Left cardiac atrium (tissue), 4 donors: ENCODE measurements at regions not wholly inside any gene's neighbourhood (a gene's known extent, or its start where the extent isn't known, plus 50 kb on each side); places are given as distances from the start of the nearest gene placed in this dataset.
A peak's percentile ranks its signal among the peaks of the same experiment; 100 is the strongest.
"Not testable (repeated sequence)": the region's sequence is repeated elsewhere in the genome, so short reads cannot be mapped to it uniquely, and the experiment has no call there.

Source experiments
- ATAC-seq, 2 donors: fragments of 200-7000 bp; cut with Tn5 transposase; one replicate each; pipeline ENCODE4 v1.9.1; 2020; ENCODE audit warnings: mild to moderate bottlenecking in 2 of 2, moderate library complexity in 2 of 2
- DNase-seq: peaks from one replicate; pipeline ENCODE4 v3.0.0-alpha.2; 2020
- intact Hi-C, 2 donors: fragments of 100-400 bp; cut with DNase I; formaldehyde crosslinking; loops; one replicate each; pipeline versions ENCODE4 v1.14.1 to v1.15.1; 2022 to 2023
- donor health status: DM: no; HTN: yes; CAD: no.
- donor health status: DM: no; HTN: yes; CAD: no; lungs with severe emphysema.
- donor health status: DM: yes; HTN: yes; CAD: no.
- donor health status: Dilated cardiomyopathy.

DNA sequence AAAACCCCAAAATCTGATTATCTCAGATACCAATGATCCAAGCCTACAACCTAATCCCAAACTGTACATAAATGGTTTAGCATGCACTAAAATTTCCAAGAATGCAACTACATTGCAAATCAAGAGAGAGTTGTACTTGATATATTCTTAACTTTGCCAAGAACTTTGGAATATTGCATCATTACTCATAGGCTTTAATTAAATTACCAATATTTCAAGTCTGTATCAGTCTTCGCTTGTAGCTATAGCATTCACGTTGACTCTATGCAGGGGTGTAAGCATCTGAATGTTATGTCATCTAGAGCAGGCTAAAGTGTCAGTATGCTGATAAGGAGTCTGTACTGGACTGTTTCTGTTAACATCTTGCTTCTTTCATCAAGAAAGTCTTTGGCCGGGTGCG is 56.3 kb downstream of the FOXI3 start:
- ATAC-seq (no peak), DNase-seq (no peak)
- intact Hi-C loops: no loop called here

DNA sequence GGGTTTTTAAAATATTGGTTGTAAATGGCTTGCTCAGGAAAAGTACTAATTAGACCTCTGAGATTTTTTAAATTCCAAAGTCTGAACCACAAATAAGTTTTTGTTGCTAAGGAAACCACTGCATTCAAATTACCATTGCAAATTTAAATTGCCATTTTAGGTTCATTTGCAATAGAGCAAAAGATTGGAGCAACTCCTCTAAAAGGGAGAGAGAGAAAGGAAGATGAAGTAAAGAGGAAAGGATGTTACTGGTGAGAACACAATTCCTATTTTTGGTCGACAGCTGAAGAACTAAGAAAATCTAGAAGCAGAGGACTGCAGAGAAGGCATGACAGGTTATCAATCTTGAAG is 74.9 kb downstream of the FOXI3 start:
- DNase-seq (no peak), ATAC-seq (no peak)
- intact Hi-C loops: no loop called here

DNA sequence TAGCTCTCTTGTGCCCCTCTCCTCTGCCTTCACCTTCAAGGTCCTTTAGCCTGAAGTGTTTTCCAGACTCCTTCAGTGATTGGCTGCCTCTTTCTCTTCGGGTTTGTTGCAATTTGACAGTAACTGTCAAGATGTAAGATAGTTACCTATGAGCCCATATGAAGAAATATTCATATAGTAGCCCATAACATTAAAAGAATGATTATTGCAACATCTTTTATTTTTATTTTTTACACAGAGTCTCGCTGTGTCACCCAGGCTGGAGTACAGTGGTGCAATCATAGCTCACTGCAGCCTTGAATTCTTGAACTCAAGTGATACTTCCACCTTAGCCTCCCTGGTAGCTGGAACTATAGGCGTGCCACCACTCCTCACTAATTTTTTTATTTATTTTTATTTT is 80.5 kb downstream of the FOXI3 start:
- intact Hi-C loops: no loop called here
- ATAC-seq: no peak
- DNase-seq: no peak

DNA sequence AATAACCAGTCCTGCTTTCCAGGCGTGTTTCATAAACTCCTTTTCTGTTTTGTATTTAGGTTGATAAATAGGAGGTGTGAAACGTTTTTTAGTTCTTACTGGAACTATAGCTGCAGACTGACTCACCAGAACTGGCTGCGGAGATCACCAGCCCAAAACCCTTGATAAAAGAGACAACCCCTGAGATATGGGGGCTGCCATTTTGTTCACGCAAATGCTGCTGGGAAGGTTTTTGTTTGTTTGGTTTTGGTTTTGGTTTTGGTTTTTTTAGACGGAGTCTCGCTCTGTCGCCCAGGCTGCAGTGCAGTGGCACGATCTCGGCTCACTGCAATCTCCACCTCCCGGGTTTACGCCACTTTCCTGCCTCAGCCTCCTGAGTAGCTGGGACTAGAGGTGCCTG is 87.1 kb downstream of the FOXI3 start:
- ATAC-seq, intact Hi-C loops, DNase-seq: not testable (repeated sequence)

DNA sequence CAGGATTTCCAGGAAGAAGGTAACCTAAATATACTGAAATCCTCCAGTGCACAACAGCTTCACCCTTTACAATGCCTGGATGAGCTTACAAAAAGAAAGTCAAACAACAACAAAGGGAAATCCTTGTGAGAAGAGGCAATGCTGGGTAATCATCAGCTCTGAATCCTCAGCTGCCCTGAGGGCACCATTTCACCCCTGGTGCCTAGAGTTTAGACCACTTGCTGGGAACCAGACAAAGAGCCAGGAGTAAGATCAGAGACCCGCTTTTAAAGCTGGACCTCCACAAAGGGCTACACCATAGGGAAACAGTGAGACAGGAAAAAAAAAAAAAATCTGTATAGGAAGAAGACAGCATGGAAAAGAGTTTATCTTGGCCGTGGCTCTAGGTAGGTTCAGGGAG is 97.0 kb downstream of the FOXI3 start:
- ATAC-seq (no peak), DNase-seq (no peak)
- intact Hi-C loops: no loop called here

DNA sequence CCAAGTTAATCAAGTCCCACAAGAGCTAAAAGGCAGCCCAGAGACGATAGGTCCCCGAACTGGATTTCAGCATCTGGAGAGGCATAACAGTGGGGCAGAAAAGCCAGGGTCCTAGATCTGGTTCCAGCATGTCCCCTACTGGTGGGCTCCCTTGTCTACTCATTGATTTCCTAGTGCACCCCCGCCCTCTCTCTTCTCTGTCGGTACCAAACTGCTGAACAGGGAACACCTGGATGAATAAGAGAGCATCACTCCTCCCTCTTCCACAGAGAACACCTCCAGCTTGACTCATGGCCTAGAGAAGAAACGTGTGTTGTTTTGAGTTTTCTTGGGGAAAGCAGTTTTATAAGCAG is 101.3 kb downstream of the FOXI3 start:
- DNase-seq (no peak), ATAC-seq (no peak)
- intact Hi-C loops: no loop called here

DNA sequence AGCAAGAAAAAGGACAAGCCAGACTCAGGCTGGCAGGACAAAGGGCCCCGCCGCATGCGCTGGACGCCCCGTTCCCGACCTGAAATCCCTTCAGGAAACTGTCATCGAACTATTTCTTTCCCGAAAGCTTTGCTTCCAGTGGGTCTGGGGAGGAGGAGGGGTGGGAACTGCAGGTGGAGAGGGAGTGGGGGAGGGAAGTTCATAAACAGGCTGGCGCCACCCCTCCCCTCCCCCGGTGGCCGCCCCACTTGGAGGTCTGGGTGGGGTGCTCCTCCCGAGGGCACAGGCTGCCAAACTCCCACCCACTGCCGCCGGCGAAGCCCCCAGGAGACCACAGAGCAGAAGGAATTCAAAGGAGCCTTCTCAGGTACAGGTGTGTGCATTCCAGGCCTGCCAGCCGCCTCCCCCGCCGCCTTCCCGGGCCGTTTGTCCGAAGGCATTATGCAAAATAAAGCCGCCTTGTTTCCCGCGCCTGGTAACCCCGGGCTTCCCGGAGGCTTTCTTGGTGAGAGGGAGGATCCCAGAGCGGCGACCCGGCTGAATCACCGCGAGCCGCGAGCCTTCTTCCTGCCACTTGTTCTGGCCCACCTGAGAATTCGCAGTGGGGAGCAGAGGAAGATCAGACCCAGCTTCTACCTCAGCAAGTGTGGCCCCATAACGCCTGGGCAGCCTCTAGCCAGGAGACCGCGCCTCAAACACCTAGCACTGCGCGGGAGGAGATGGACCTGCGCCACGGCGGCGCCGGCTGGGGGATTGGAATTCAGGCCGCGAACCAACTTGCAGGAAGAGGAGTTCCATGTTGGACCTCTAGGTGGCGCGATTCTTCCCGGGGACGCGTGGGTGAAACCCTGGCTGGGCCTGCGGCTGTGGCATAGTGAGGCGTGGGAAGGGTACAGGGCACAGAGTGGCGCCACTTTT is 101.9 kb downstream of the FOXI3 start:
- peak; percentile 34 to 68 for ATAC-seq
- DNase-seq: peak; percentile 54
- intact Hi-C loops: no loop called here

DNA sequence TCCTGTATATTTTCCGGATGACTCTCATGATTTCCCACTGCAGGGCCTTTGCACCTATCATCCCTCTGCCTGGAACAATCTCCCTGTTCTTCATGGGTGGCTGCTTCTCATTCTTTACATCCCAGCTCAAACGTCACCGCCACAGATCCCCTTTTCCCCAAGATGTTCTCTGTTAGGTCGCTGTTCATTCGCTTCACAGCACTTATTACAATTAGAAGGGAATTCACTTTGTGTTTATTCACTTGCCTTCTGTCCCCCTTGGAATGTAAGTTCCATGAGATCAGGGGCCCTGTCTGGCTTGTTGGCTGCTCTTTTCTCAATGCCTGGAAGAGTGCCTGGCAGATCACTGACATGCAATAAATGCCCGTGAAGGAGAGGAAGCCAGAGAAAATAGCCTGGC is 106.7 kb downstream of the FOXI3 start:
- DNase-seq (no peak), ATAC-seq (no peak)
- intact Hi-C loops: no loop called here

DNA sequence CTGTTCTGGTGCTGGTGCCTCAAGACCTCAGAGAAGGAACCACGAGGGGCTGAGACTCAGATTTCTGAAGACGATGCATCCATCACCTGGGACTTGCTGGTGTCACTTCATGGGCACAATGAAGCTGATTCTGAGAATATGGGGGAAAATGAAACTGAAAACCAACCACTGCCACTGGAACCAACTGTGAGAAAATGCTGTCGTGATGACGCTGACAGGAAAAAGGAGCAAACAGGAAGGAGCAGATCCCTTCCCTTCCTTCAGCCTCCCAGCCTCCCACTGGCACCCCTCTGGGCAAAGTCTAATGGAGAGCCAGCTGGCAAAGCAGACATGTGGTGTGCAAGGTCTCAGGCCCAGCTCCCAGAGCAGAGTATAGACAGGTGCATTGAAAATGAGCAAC is 109.7 kb downstream of the FOXI3 start:
- no peak for DNase-seq
- ATAC-seq: no peak
- intact Hi-C loops: no loop called here

DNA sequence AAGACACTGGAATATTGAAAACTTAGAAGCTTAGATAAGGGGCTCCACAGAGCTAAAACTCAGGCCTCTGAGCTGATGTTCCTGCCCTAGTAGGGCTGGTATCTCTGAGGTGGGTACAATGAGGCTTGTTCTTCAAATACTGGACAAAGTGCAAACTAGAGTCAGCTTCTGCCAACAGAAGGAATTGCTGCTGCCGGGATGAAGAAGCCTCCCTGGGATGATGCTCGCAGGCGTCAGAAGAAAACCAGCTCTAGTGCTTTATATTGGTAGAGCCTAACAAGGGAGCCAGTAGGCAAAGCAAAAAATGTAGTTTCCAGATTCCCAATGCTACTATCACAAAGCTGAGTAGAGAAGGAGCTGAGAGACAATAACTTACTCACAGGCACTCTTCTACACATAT is 118.1 kb downstream of the FOXI3 start:
- no peak for DNase-seq
- ATAC-seq: no peak
- intact Hi-C loops: no loop called here

DNA sequence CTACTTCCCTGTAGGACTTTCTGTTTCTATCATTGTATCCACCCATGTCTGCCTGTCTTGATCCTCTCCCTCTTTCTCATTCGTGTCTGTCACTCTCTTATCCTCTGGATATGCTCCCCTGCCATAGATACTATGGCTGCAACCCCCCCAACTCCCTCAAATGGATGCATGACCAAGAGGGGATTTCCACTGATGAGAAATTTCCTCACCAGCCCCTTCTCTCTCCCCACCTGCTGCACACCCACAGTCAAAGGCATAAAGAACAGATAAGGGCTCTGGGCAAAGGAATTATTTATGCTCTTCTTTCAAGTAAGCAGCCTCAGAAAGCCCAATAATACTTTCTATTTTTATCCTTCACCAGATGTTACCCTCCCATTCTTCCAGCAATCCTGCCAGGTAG is 121.3 kb downstream of the FOXI3 start:
- intact Hi-C loops: no loop called here
- ATAC-seq: no peak
- DNase-seq: no peak

DNA sequence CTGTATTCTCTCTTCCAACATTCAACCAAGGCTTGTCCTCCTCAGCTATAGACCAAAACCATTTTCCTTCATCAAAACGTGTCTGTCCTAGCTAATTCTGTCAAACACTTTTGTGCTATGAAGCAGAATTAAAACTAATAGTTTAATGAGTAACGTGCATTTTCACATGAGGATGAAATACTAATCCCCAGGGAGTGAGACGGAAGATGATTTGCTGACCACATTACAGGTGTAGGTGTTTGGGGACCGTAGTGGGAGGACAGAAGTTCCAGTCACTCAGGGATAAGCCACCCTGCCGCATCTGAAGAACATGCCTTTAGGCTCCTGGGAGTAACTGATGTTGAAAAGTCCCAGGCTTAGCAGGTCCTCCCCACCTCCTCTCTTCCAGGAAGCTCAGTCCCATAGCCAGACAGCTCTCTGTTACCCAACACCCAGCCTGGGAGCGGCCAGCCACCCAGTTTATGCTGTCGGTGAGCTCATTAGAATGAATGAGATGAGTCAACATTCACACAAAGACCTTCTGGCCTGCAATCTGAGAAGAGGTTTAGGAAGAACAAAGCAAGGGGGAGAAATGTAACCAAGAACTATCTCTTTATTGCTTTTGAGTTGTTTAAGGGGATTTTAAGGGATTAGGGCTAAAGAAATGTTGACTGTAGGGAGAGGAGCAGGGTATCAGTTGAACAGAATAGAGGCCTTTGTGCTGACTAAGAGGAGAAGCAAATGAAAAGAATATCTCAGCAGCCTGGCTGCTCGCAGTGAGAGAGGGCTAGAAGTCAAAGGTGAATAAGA is 122.5 kb downstream of the FOXI3 start:
- DNase-seq: no peak
- no peak for ATAC-seq
- intact Hi-C loops: no loop called here

DNA sequence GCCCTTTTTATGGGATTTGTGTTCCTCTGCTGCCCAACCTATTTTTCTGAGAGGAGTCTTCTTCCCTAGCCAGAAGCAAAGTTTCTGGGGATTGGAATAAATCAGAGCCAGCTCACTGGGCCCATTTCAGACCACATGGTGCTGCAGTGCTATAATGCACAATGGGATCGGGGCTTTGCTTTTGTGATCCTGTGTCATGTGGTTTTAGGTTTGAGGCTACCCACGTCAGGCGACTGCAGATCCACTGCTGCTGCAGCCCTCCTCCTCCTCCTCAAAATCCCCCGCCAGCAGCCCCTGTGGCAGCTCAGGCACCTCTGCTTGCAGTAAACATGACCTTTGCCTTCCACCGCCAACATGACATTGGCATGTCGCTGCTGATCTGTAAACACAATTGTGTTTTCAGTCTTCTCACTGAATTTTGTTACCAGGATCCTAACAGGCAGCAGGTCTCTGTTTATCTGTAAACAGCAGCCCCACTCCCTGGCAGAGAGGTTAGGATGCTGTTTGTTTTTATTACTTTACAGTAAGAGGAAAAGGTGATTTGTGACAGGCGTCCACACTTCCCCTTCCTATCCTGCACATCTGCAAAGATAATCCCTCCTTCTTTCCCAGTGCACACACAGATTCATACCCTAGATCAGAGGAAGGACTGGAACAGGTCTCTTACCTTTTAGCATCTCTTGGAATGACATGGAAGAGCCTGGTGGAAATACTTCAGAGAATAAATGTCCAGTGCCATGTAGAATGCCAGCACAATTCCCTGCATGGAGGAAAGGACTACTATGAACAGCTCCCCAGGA is 130.8 kb downstream of the FOXI3 start:
- DNase-seq: no peak
- intact Hi-C loops: no loop called here
- no peak for ATAC-seq

DNA sequence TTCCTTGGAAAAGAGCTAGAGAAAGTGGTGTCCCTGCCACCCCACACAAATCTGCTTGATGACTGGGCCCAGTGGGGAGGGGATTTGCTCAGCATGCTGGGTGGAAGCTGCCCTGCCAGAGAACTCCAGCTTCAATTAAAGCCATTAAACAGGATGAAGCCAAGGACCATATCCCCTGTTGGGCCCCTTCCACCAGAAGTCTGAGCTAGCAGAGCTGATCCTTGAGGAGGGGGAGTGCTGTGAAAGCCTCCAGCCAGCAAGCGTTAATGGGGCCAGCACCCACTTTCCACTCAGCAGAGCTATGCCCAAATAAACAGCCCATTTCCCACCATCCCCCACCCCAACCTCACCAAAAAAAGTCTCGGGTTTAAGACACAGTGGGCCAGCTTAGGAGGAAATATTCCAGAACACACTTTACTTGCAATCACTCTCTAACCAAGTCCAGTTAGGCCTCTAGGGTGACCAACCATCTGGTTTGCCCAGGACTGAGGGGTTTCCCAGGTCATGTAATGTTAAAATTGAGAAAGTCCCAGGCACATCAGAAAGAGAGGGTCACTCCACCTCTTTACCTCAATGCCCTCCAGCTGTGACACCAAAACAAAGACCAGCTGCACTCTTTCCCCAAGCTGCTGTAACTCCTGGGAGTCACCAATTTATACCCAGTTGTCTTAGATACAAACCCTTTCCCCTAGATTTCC is 132.3 kb downstream of the FOXI3 start:
- intact Hi-C loops: no loop called here

DNA sequence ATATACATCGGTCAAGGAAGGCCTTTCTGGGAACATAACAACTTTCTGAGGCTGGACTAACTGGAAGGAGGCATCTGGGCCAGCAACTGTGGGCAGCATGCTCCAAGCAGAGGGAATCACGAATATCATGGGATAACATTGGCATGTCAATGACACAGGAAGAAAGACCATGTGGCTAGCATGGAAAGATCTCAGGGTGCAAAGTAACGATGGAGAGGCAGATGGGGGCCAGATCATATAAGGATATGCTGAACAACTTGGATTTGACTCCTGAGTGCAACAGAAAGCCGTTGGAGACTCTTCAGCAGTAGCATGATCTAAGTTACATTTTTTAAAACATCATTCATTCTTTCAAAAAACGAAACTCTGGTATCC is 133.6 kb downstream of the FOXI3 start:
- intact Hi-C loops: no loop called here
- DNase-seq (no peak), ATAC-seq (no peak)

More for the DNA sequence above, 132.3 kb downstream of the FOXI3 start:
- ATAC-seq: no peak
- DNase-seq: no peak

DNA sequence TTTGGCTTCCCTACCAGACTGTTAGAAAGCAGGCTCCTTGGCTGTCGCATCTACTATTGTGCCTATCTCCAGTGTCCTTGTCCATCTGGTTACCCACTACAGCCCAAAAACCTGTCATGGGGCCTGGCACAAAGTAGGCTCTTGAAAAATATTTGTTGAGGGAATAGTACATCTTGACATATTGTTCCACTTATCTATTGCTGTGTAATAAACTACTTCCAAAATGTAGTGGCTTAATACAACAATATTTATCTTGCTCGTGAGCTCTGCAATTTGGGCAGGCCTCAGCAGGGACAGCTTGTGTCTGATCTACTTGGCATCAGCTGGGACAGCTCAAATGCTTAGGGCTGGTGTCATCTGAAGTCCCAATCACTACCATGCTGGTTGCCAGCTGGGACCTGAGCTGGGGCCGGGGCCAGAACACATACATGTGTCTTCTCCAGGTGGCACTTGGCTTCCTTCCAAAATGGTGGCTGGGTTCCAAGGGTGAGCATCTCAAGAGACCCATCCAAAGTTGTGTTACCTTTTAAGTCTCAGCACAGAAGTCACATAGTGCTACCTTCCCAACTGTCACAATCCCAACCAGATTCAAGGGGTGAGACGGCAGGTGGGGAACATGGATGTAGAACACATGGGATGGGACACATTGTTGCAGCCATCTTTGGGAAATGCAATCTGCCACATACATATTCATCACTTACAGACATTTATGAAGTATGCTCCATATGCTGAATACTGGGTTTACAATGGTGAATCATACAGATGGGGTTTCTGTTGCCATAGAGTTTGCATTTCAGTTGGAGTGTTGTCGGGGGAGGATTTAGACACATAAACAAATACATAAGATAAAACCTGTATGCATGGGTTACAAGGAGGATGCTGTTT is 134.2 kb downstream of the FOXI3 start:
- intact Hi-C loops: no loop called here
- no peak for ATAC-seq
- DNase-seq: no peak

DNA sequence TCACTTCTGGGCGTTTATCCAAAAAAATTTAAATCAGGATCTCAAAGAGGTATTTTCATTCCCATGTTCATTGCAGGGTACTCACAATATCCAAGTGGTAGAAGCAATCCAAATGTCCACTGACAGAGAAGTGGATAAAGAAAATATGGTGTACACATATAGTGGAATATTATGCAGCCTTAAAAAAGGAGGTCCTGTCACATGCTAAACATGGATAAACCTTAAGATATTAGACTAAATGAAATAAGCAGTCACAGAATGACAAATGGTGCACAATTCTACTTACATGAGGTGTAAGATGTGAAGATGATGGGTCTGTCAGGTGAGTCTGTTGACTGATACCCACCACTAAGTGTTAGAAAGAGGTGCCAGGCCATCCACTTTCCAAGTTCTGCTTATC is 140.6 kb downstream of the THNSL2 start:
- intact Hi-C loops: loop anchor here in 1 of 2 donors (5.0 kb wide), 1 partner anchor 118 kb away; no protein-coding TSS in a partner anchor
- no peak for ATAC-seq

DNA sequence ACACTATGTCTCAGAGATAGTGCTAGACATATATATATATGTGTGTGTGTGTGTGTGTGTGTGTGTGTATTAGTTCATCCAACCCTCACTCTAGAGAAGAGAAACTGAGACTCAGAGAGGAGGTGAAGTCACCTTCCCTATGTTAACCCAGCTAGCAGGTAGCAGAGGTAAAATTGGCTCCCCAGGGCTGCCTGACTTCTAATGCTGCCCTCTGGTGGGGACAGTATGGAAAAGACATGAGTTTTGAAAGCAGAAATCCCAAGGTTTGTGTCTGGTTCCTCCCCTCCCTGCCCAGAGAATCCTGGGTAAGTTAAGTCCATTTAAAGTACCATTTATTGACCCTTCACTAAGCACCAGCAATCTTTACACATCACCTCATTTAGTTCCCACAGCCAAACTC is 137.7 kb downstream of the THNSL2 start:
- intact Hi-C loops: loop anchor here in 1 of 2 donors (5.0 kb wide), 1 partner anchor 116 kb away; no protein-coding TSS in a partner anchor
- no peak for ATAC-seq
- DNase-seq: no peak

More for the DNA sequence above, 140.6 kb downstream of the THNSL2 start:
- no peak for DNase-seq
